IMR-90 (cell line): ENCODE measurements at regions not wholly inside any gene's neighbourhood (a gene's known extent, or its start where the extent isn't known, plus 50 kb on each side); places are given as distances from the start of the nearest gene placed in this dataset.

Experiments
- ATAC-seq: fragments of 200-7000 bp; cut with Tn5 transposase; 2 replicates; pipeline ENCODE4 v1.9.1; 2020; ENCODE audit warnings: low read depth, mild to moderate bottlenecking, moderate library complexity
- BruUV-seq: library from RNA; stranded (reverse); fragments of 400-500 nt; replicated peaks from 2 replicates; lab custom pipeline; 2021; lab: Mats Ljungman, UMichigan
- CTCF ChIA-PET: fragments of 300-600 bp; formaldehyde crosslinking; extraction: SDS; loops from one replicate; lab custom pipeline; 2021; ENCODE audit warnings: antibody characterized with exemption; lab: Yijun Ruan, JAX
- POLR2A ChIA-PET: fragments of 300-600 bp; sonication (Branson Sonifier 250); formaldehyde crosslinking; loops from one replicate; lab custom pipeline; 2022; ENCODE audit warnings: antibody characterized with exemption; ENCODE audit not compliant: unreplicated experiment; lab: Charles Lee
- DNase-seq: peaks from one replicate; pipeline ENCODE4 v3.0.0; 2013
- H2AFZ ChIP-seq: replicated peaks from 2 replicates; pipeline ENCODE3; 2013; ENCODE audit warnings: low read length, mild to moderate bottlenecking; ENCODE audit not compliant: poor library complexity
- H2AK5ac ChIP-seq: 2 replicates; pipeline ENCODE4 v1.6.1; 2013; ENCODE audit warnings: low read depth, low read length, inconsistent platforms
- H2AK9ac ChIP-seq: replicated peaks from 2 replicates; pipeline ENCODE3; 2013; ENCODE audit warnings: mild to moderate bottlenecking, low read depth, low read length, moderate library complexity; ENCODE audit not compliant: poor library complexity
- H2BK120ac ChIP-seq: 2 replicates; pipeline ENCODE4 v1.6.1; 2013; ENCODE audit warnings: low read depth, low read length, inconsistent platforms
- H2BK15ac ChIP-seq: 3 replicates; pipeline ENCODE4 v1.6.1; 2013; ENCODE audit warnings: low read depth, low read length, inconsistent platforms
- H2BK20ac ChIP-seq: 2 replicates; pipeline ENCODE4 v1.6.1; 2013; ENCODE audit warnings: low read depth, mild to moderate bottlenecking, inconsistent platforms, low read length, moderate library complexity
- H2BK5ac ChIP-seq: 2 replicates; pipeline ENCODE4 v1.6.1; 2013; ENCODE audit warnings: mild to moderate bottlenecking, low read depth, low read length, inconsistent platforms; ENCODE audit not compliant: poor library complexity, severe bottlenecking
- H3K14ac ChIP-seq: replicated peaks from 2 replicates; pipeline ENCODE4 v1.6.1; 2013; ENCODE audit warnings: low read depth, low read length, inconsistent platforms
- H3K18ac ChIP-seq: 2 replicates; pipeline ENCODE4 v1.6.1; 2013; ENCODE audit warnings: low read depth, low read length, control low read depth
- H3K23ac ChIP-seq: 2 replicates; pipeline ENCODE4 v1.6.1; 2013; ENCODE audit warnings: low read depth, low read length, inconsistent platforms
- H3K27ac ChIP-seq: 2 replicates; pipeline ENCODE4 v1.5.1; 2013; ENCODE audit warnings: mild to moderate bottlenecking, control low read depth, low read length; ENCODE audit not compliant: insufficient read depth
- H3K27me3 ChIP-seq: 2 replicates; pipeline ENCODE4 v1.6.1; 2013; ENCODE audit warnings: low read length; ENCODE audit not compliant: control insufficient read depth, insufficient read depth
- H3K36me3 ChIP-seq: 2 replicates; pipeline ENCODE4 v1.6.1; 2013; ENCODE audit warnings: low read length, mixed read lengths; ENCODE audit not compliant: control insufficient read depth, insufficient read depth
- H3K4ac ChIP-seq: 2 replicates; pipeline ENCODE4 v1.6.1; 2013; ENCODE audit warnings: low read depth, low read length, inconsistent platforms
- H3K4me1 ChIP-seq: 2 replicates; pipeline ENCODE4 v1.6.1; 2013; ENCODE audit warnings: low read length, mixed read lengths; ENCODE audit not compliant: control insufficient read depth, insufficient read depth
- H3K4me2 ChIP-seq: 2 replicates; pipeline ENCODE4 v1.6.1; 2013; ENCODE audit warnings: low read depth, mild to moderate bottlenecking, control low read depth, low read length, moderate library complexity
- H3K4me3 ChIP-seq: 2 replicates; pipeline ENCODE4 v1.5.1; 2013; ENCODE audit warnings: low read depth, mild to moderate bottlenecking, control low read depth, low read length, moderate library complexity; ENCODE audit not compliant: insufficient read depth
- H3K56ac ChIP-seq: 2 replicates; pipeline ENCODE4 v1.6.1; 2013; ENCODE audit warnings: low read length, inconsistent platforms; ENCODE audit not compliant: insufficient read depth; ENCODE audit errors: extremely low read depth
- H3K79me1 ChIP-seq, 2 experiments: 2 replicates each; pipeline ENCODE4 v1.6.1; 2013; ENCODE audit warnings: low read length in 2 of 2, inconsistent platforms in 1 of 2, low read depth in 1 of 2
- H3K9ac ChIP-seq: 2 replicates; pipeline ENCODE4 v1.6.1; 2013; ENCODE audit warnings: low read depth, low read length, control low read depth
- H3K9me1 ChIP-seq: 2 replicates; pipeline ENCODE4 v1.6.1; 2013; ENCODE audit warnings: low read length, inconsistent platforms; ENCODE audit not compliant: insufficient read depth
- H3K9me3 ChIP-seq: 2 replicates; pipeline ENCODE4 v1.6.1; 2013; ENCODE audit warnings: low read length; ENCODE audit not compliant: control insufficient read depth, insufficient read depth
- H4K20me1 ChIP-seq: 2 replicates; pipeline ENCODE4 v1.6.1; 2013; ENCODE audit warnings: low read length, inconsistent platforms; ENCODE audit not compliant: insufficient read depth
- H4K5ac ChIP-seq: 2 replicates; pipeline ENCODE4 v1.6.1; 2013; ENCODE audit warnings: mild to moderate bottlenecking, low read depth, low read length, control low read depth
- H4K8ac ChIP-seq, 2 experiments: 2 replicates each; pipeline ENCODE4 v1.6.1; 2013; ENCODE audit warnings: low read depth in 2 of 2, low read length in 2 of 2, control low read depth in 1 of 2, inconsistent platforms in 1 of 2
- H4K91ac ChIP-seq: 2 replicates; pipeline ENCODE4 v1.6.1; 2013; ENCODE audit warnings: low read depth, low read length, inconsistent platforms; ENCODE audit not compliant: insufficient read depth
- CEBPB ChIP-seq: IDR thresholded peaks from 2 replicates; pipeline ENCODE4 v1.6.1; 2012; ENCODE audit warnings: low read depth, low read length, improper control_type of control experiment
- FOS ChIP-seq: fragments of 150-350 bp; IDR thresholded peaks from 2 replicates; pipeline ENCODE4 v1.6.1; 2016; ENCODE audit warnings: low read depth, low read length
- MAFK ChIP-seq: IDR thresholded peaks from 2 replicates; pipeline ENCODE4 v1.6.1; 2012; ENCODE audit warnings: low read depth, low read length, improper control_type of control experiment
- MAZ ChIP-seq: IDR thresholded peaks from 2 replicates; pipeline ENCODE4 v1.6.1; 2012; ENCODE audit warnings: low read depth, mild to moderate bottlenecking, low read length, improper control_type of control experiment, moderate library complexity, borderline replicate concordance
- POLR2A ChIP-seq: IDR thresholded peaks from 2 replicates; pipeline ENCODE4 v1.6.1; 2012; ENCODE audit warnings: mild to moderate bottlenecking, low read depth, low read length
- SMC3 ChIP-seq: fragments of 150-350 bp; IDR thresholded peaks from 2 replicates; pipeline ENCODE4 v1.6.1; 2016; ENCODE audit warnings: low read depth, mild to moderate bottlenecking, antibody characterized with exemption, low read length, moderate library complexity
- WGBS, 2 experiments: methylation state at CpG; one replicate each; pipeline versions ENCODE4 v1.1.5 to v1.1.7; 2013; ENCODE audit warnings: missing lambda C conversion rate in 2 of 2; ENCODE audit not compliant: insufficient read length in 1 of 2; ENCODE audit errors: extremely low coverage in 2 of 2; 5-methylcytosine and 5-hydroxymethylcytosine counted together
- dilution Hi-C: fragments of 300-500 bp; cut with HindIII; formaldehyde crosslinking; loops from one replicate; pipeline ENCODE4 v1.14.3; 2018; ENCODE audit warnings: low sequenced_read_pairs; ENCODE audit not compliant: unreplicated experiment
- in situ Hi-C: fragments of 300-500 bp; cut with MboI; formaldehyde crosslinking; loops from 3 replicates; pipeline ENCODE4 v1.14.3; 2019; ENCODE audit warnings: low sequenced_read_pairs, inconsistent platforms, mixed read lengths
- intact Hi-C: fragments of 100-400 bp; cut with micrococcal nuclease; formaldehyde crosslinking; loops from 2 replicates; pipeline ENCODE4 v1.10.0; 2022
- TF ChIP-seq, protein P1 (sequence below): fragments of 150-350 bp; IDR thresholded peaks from 2 replicates; pipeline ENCODE4 v1.6.1; 2016; ENCODE audit warnings: low read depth, mild to moderate bottlenecking, low read length, moderate library complexity, borderline replicate concordance
- TF ChIP-seq, protein P2 (sequence below): fragments of 150-350 bp; IDR thresholded peaks from 2 replicates; pipeline ENCODE4 v1.6.1; 2017; ENCODE audit warnings: mild to moderate bottlenecking, antibody characterized with exemption, low read length, low read depth

DNA sequence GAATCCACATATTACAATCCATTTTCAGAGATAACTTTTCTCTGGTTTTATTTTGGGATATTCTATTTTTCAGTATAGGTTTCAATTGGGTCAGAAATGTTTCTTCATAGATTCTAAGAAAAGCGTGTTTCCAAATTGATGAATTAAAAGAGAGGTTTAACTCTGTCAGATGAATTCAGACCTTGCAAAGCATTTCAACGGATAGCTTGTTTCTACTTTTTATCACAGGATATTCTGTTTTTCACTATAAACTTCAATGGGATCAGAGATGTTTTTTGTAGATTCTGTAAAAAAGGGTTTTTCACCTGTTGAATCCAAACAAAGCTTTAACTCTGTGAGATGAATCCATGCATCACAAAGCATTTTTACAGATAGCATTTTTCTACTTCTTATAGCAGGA lies 1498.1 kb downstream of the UQCRFS1 start:
- Histone ChIP-seq H2BK120ac (no peak overlapping the region), H2AK9ac (no peak overlapping the region), H3K14ac (no peak overlapping the region), H4K20me1 (no peaks in the 10 kb centered on the region), H3K18ac (no peak overlapping the region), H3K9me3 (peaks cover 8% of the 10 kb centered on the region; the same call in 1 of the 2 replicates), H3K36me3 (no peaks in the 10 kb centered on the region), H2AK5ac (no peak overlapping the region), H3K4me2 (no peak overlapping the region), H3K23ac (no peak overlapping the region), H4K8ac (no peak overlapping the region), H3K4me1 (no peaks in the 10 kb centered on the region), H2BK15ac (no peak overlapping the region), H2AFZ (no peak overlapping the region), H3K79me1 (no peaks in the 10 kb centered on the region), H2BK5ac (no peak overlapping the region), H3K4ac (no peak overlapping the region), H3K9me1 (no peaks in the 10 kb centered on the region), H2BK20ac (no peak overlapping the region), H3K27ac (no peak overlapping the region), H3K27me3 (no peaks in the 10 kb centered on the region), H3K9ac (no peak overlapping the region), H4K5ac (no peak overlapping the region), H4K91ac (no peak overlapping the region), H3K56ac (no peak overlapping the region), H3K4me3 (no peak overlapping the region)
- TF ChIP-seq, protein P1, sequence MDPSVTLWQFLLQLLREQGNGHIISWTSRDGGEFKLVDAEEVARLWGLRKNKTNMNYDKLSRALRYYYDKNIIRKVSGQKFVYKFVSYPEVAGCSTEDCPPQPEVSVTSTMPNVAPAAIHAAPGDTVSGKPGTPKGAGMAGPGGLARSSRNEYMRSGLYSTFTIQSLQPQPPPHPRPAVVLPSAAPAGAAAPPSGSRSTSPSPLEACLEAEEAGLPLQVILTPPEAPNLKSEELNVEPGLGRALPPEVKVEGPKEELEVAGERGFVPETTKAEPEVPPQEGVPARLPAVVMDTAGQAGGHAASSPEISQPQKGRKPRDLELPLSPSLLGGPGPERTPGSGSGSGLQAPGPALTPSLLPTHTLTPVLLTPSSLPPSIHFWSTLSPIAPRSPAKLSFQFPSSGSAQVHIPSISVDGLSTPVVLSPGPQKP, result no peak
- no peak for TF ChIP-seq POLR2A
- no peak for TF ChIP-seq SMC3
- no peak for TF ChIP-seq FOS
- no peak for TF ChIP-seq CEBPB
- no peak for TF ChIP-seq MAFK
- no peak for TF ChIP-seq MAZ
- TF ChIP-seq, protein P2, sequence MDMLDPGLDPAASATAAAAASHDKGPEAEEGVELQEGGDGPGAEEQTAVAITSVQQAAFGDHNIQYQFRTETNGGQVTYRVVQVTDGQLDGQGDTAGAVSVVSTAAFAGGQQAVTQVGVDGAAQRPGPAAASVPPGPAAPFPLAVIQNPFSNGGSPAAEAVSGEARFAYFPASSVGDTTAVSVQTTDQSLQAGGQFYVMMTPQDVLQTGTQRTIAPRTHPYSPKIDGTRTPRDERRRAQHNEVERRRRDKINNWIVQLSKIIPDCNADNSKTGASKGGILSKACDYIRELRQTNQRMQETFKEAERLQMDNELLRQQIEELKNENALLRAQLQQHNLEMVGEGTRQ, result no peak
- POLR2A ChIA-PET, result no interaction called here
- dilution Hi-C loops (no loop called here), intact Hi-C loops (no loop called here), in situ Hi-C loops (no loop called here)
- WGBS, 2 experiments, result no CpG with 5 or more reads among the region's 2 CpGs
- DNase-seq (no peak), ATAC-seq (no peak)
- BruUV-seq, result no TSS peak
- CTCF ChIA-PET, result no interaction called here
